ENCODE measurements at regions not wholly inside any gene's neighbourhood (a gene's known extent, or its start where the extent isn't known, plus 50 kb on each side); places are given as distances from the start of the nearest gene placed in this dataset.

GRCh38 chr6:74756923-74757322 lies 448.9 kb downstream of the COL12A1 start:
- TF ChIP-seq CTCF (IDR thresholded peaks at IDR 0.05) (no peak), EZH2 (IDR thresholded peaks at IDR 0.05; ENCODE audit: borderline replicate concordance, insufficient read depth, low read depth, low read length, poor library complexity, severe bottlenecking) (no peak)
